GM21423 (cell line): ENCODE measurements at regions not wholly inside any gene's neighbourhood (a gene's known extent, or its start where the extent isn't known, plus 50 kb on each side); places are given as distances from the start of the nearest gene placed in this dataset.

Experiments used
- ATAC-seq: cut with Tn5 transposase; IDR thresholded peaks from one replicate; pipeline ENCODE4 v1.9.1; 2021; ENCODE audit warnings: mild to moderate bottlenecking, moderate library complexity; ENCODE audit not compliant: unreplicated experiment

GRCh38 chr6:140581601-140582000, 1207.2 kb upstream of the CITED2 start:
- ATAC-seq, result no peak

- ATAC-seq, result no peak
Measured at GRCh38 chr6:140579918-140580317, 1205.5 kb upstream of the CITED2 start.

- no peak for ATAC-seq
Measured at GRCh38 chr6:140576004-140576555, 1201.6 kb upstream of the CITED2 start.

- ATAC-seq, result no peak
Measured at GRCh38 chr6:140572867-140573266, 1198.4 kb upstream of the CITED2 start.

GRCh38 chr6:140572129-140572528, 1197.7 kb upstream of the CITED2 start:
- ATAC-seq, result no peak

- ATAC-seq, result no peak
Measured at GRCh38 chr6:140571145-140571544, 1196.7 kb upstream of the CITED2 start.

- no peak for ATAC-seq
Measured at GRCh38 chr6:140567466-140567865, 1193.0 kb upstream of the CITED2 start.

- no peak for ATAC-seq
Measured at GRCh38 chr6:140566781-140567277, 1192.4 kb upstream of the CITED2 start.

GRCh38 chr6:140563728-140564127, 1189.3 kb upstream of the CITED2 start:
- ATAC-seq, result no peak

- ATAC-seq, result no peak
Measured at GRCh38 chr6:140561701-140562100, 1187.3 kb upstream of the CITED2 start.

GRCh38 chr6:140560671-140561070, 1186.2 kb upstream of the CITED2 start:
- ATAC-seq, result no peak

- no peak for ATAC-seq
Measured at GRCh38 chr6:140559458-140559857, 1185.0 kb upstream of the CITED2 start.

- ATAC-seq, result no peak
Measured at GRCh38 chr6:140554421-140554820, 1180.0 kb upstream of the CITED2 start.

- ATAC-seq, result no peak
Measured at GRCh38 chr6:140548366-140548765, 1173.9 kb upstream of the CITED2 start.

- no peak for ATAC-seq
Measured at GRCh38 chr6:140546640-140547039, 1172.2 kb upstream of the CITED2 start.

GRCh38 chr6:140544431-140544830, 1170.0 kb upstream of the CITED2 start:
- no peak for ATAC-seq

- no peak for ATAC-seq
Measured at GRCh38 chr6:140542863-140543262, 1168.4 kb upstream of the CITED2 start.

- no peak for ATAC-seq
Measured at GRCh38 chr6:140541288-140541687, 1166.8 kb upstream of the CITED2 start.

GRCh38 chr6:140540743-140541142, 1166.3 kb upstream of the CITED2 start:
- ATAC-seq, result no peak

GRCh38 chr6:140538926-140539325, 1164.5 kb upstream of the CITED2 start:
- ATAC-seq, result no peak

- no peak for ATAC-seq
Measured at GRCh38 chr6:140537834-140538705, 1163.6 kb upstream of the CITED2 start.

- ATAC-seq, result no peak
Measured at GRCh38 chr6:140537211-140537610, 1162.8 kb upstream of the CITED2 start.
